Left cardiac atrium (tissue), 4 donors: ENCODE measurements at regions not wholly inside any gene's neighbourhood (a gene's known extent, or its start where the extent isn't known, plus 50 kb on each side); places are given as distances from the start of the nearest gene placed in this dataset.

Experiments used
- ATAC-seq, 2 donors: fragments of 200-7000 bp; cut with Tn5 transposase; one replicate each; pipeline ENCODE4 v1.9.1; 2020; ENCODE audit warnings: mild to moderate bottlenecking in 2 of 2, moderate library complexity in 2 of 2
- DNase-seq: peaks from one replicate; pipeline ENCODE4 v3.0.0-alpha.2; 2020
- intact Hi-C, 2 donors: fragments of 100-400 bp; cut with DNase I; formaldehyde crosslinking; loops; one replicate each; pipeline versions ENCODE4 v1.14.1 to v1.15.1; 2022 to 2023
- donor health status: DM: no; HTN: yes; CAD: no.
- donor health status: DM: no; HTN: yes; CAD: no; lungs with severe emphysema.
- donor health status: DM: yes; HTN: yes; CAD: no.
- donor health status: Dilated cardiomyopathy.

- DNase-seq (no peak), ATAC-seq (no peak)
- intact Hi-C loops = no loop called here
Observed at GRCh38 chr16:87231295-87231694, 85.9 kb downstream of the C16orf95 start.

- no peak for DNase-seq
- no peak for ATAC-seq
- intact Hi-C loops = no loop called here
Observed at GRCh38 chr16:87231911-87232310, 85.3 kb downstream of the C16orf95 start.

- intact Hi-C loops = no loop called here
- no peak for ATAC-seq
- no peak for DNase-seq
Observed at GRCh38 chr16:87233928-87234327, 83.3 kb downstream of the C16orf95 start.

- ATAC-seq = no peak
- intact Hi-C loops = no loop called here
Observed at GRCh38 chr16:87234601-87235000, 82.6 kb downstream of the C16orf95 start.

GRCh38 chr16:87235810-87236515, 81.2 kb downstream of the C16orf95 start:
- intact Hi-C loops = no loop called here
- ATAC-seq (no peak), DNase-seq (no peak)

More at GRCh38 chr16:87234601-87235000, 82.6 kb downstream of the C16orf95 start:
- DNase-seq = no peak

- intact Hi-C loops = no loop called here
- DNase-seq (no peak), ATAC-seq (no peak)
Observed at GRCh38 chr16:87236516-87237115, 80.6 kb downstream of the C16orf95 start.

- ATAC-seq (no peak), DNase-seq (no peak)
- intact Hi-C loops = no loop called here
Observed at GRCh38 chr16:87238361-87238715, 78.9 kb downstream of the C16orf95 start.

GRCh38 chr16:87239545-87239944, 77.6 kb downstream of the C16orf95 start:
- intact Hi-C loops = no loop called here
- no peak for ATAC-seq
- DNase-seq = no peak

GRCh38 chr16:87240211-87241136, 76.7 kb downstream of the C16orf95 start:
- ATAC-seq (no peak), DNase-seq (no peak)
- intact Hi-C loops = no loop called here

- DNase-seq (no peak), ATAC-seq (no peak)
- intact Hi-C loops = no loop called here
Observed at GRCh38 chr16:87241137-87241771, 75.9 kb downstream of the C16orf95 start.

- intact Hi-C loops = no loop called here
- ATAC-seq = no peak
Observed at GRCh38 chr16:87243478-87243877, 73.7 kb downstream of the C16orf95 start.

GRCh38 chr16:87244636-87245197, 72.5 kb downstream of the C16orf95 start:
- no peak for DNase-seq
- ATAC-seq = no peak
- intact Hi-C loops = no loop called here

More at GRCh38 chr16:87243478-87243877, 73.7 kb downstream of the C16orf95 start:
- no peak for DNase-seq

GRCh38 chr16:87245511-87245910, 71.7 kb downstream of the C16orf95 start:
- no peak for ATAC-seq
- intact Hi-C loops = no loop called here
- DNase-seq = no peak

GRCh38 chr16:87246269-87247065, 70.7 kb downstream of the C16orf95 start:
- no peak for ATAC-seq
- intact Hi-C loops = no loop called here
- no peak for DNase-seq

GRCh38 chr16:87248714-87249113, 68.5 kb downstream of the C16orf95 start:
- intact Hi-C loops = no loop called here
- DNase-seq (no peak), ATAC-seq (no peak)

GRCh38 chr16:87249425-87249824, 67.8 kb downstream of the C16orf95 start:
- ATAC-seq (no peak), DNase-seq (no peak)
- intact Hi-C loops = no loop called here

GRCh38 chr16:87250431-87250960, 66.7 kb downstream of the C16orf95 start:
- DNase-seq = no peak
- intact Hi-C loops = no loop called here
- ATAC-seq = no peak

GRCh38 chr16:87252269-87252970, 64.8 kb downstream of the C16orf95 start:
- DNase-seq = no peak
- no peak for ATAC-seq
- intact Hi-C loops = no loop called here
